ENCODE measurements at regions not wholly inside any gene's neighbourhood (a gene's known extent, or its start where the extent isn't known, plus 50 kb on each side); places are given as distances from the start of the nearest gene placed in this dataset.

DNA sequence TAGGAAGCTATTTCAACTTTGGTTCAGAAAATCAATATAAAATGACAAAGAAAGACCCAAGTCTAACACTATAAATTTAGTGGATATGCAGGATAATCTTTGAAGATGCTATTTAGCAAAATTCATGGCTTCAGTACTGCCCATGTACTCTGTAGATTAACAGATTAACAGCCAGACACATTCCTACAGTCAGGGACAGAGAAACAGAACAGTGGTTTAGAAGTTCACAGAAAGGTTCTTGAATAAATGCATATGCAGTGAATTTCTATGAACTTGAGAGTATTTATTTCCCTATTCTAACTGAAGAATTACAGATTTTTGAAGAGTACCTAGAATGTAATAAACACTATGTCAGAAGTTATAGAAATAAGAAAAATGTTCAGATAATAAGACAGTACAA, 222.8 kb downstream of the KLF12 start:
- no peaks in the 10 kb centered on the region for H3K27me3 ChIP-seq (ENCODE audit: insufficient read depth, low read depth, low read length)
- H3K9me3 ChIP-seq (ENCODE audit: low read length): no peaks in the 10 kb centered on the region
- H3K79me2 ChIP-seq (replicated peaks; ENCODE audit: insufficient read depth, low read length): no peaks in the 10 kb centered on the region
- H3K36me3 ChIP-seq (ENCODE audit: insufficient read depth, low read length): no peaks in the 10 kb centered on the region
- H3F3A ChIP-seq (ENCODE audit: insufficient read depth, low read length, poor library complexity, severe bottlenecking): no peaks in the 10 kb centered on the region
- TF ChIP-seq SMC3 (conservative IDR thresholded peaks at IDR 0.05; ENCODE audit: poor library complexity): no peak
- TF ChIP-seq MXI1 (conservative IDR thresholded peaks at IDR 0.05; ENCODE audit: poor library complexity, severe bottlenecking): no peak
- no peak for TF ChIP-seq EP300 (conservative IDR thresholded peaks at IDR 0.05; ENCODE audit: poor library complexity, severe bottlenecking)
- TF ChIP-seq RAD21 (conservative IDR thresholded peaks at IDR 0.05): no peak
- TF ChIP-seq, protein P1, sequence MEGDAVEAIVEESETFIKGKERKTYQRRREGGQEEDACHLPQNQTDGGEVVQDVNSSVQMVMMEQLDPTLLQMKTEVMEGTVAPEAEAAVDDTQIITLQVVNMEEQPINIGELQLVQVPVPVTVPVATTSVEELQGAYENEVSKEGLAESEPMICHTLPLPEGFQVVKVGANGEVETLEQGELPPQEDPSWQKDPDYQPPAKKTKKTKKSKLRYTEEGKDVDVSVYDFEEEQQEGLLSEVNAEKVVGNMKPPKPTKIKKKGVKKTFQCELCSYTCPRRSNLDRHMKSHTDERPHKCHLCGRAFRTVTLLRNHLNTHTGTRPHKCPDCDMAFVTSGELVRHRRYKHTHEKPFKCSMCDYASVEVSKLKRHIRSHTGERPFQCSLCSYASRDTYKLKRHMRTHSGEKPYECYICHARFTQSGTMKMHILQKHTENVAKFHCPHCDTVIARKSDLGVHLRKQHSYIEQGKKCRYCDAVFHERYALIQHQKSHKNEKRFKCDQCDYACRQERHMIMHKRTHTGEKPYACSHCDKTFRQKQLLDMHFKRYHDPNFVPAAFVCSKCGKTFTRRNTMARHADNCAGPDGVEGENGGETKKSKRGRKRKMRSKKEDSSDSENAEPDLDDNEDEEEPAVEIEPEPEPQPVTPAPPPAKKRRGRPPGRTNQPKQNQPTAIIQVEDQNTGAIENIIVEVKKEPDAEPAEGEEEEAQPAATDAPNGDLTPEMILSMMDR (IDR thresholded peaks at IDR 0.05; ENCODE audit: poor library complexity, severe bottlenecking): no peak
- no peak for TF ChIP-seq TAF1 (IDR thresholded peaks at IDR 0.05; ENCODE audit: low read depth)
- no peak overlapping the region for H3K27ac ChIP-seq (ENCODE audit: low read length)
- H3K4me2 ChIP-seq (ENCODE audit: low read length): no peak overlapping the region
- no peaks in the 10 kb centered on the region for H4K20me1 ChIP-seq (ENCODE audit: insufficient read depth)
- H3K9ac ChIP-seq (ENCODE audit: low read length): no peak overlapping the region
- H2AFZ ChIP-seq (ENCODE audit: low read depth, low read length): no peak overlapping the region
- H3K4me3 ChIP-seq (ENCODE audit: low read length): no peak overlapping the region
- no peaks in the 10 kb centered on the region for H3K9me2 ChIP-seq (ENCODE audit: insufficient read depth, low read length)

DNA sequence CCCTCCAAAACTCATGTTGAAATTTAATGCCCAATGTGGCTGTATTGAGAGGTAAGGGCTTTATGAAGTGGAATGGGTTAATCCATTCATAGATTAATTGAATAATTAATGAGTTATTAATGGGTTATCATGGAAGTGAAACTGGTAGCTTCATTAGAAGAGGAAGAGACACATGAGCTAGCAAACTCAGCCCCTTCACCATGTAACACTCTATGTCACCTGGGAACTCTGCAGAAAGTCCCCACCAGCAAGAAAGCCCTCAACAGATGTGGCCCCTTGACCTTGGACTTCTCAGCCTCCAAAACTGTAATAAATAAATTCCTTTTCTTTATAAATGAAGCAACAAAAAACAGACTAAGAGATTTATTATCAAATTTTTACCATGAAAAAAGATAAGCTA, 223.5 kb downstream of the KLF12 start:
- Histone ChIP-seq H4K20me1 (ENCODE audit: insufficient read depth) (no peaks in the 10 kb centered on the region), H3F3A (ENCODE audit: insufficient read depth, low read length, poor library complexity, severe bottlenecking) (no peaks in the 10 kb centered on the region), H3K9me3 (ENCODE audit: low read length) (no peaks in the 10 kb centered on the region), H3K27ac (ENCODE audit: low read length) (no peak overlapping the region), H3K9me2 (ENCODE audit: insufficient read depth, low read length) (no peaks in the 10 kb centered on the region), H3K4me3 (ENCODE audit: low read length) (no peak overlapping the region), H3K79me2 (replicated peaks; ENCODE audit: insufficient read depth, low read length) (no peaks in the 10 kb centered on the region), H3K36me3 (ENCODE audit: insufficient read depth, low read length) (no peaks in the 10 kb centered on the region), H3K9ac (ENCODE audit: low read length) (no peak overlapping the region), H2AFZ (ENCODE audit: low read depth, low read length) (no peak overlapping the region), H3K27me3 (ENCODE audit: insufficient read depth, low read depth, low read length) (no peaks in the 10 kb centered on the region), H3K4me2 (ENCODE audit: low read length) (no peak overlapping the region)
- TF ChIP-seq, protein P1 (IDR thresholded peaks at IDR 0.05; ENCODE audit: poor library complexity, severe bottlenecking): no peak
- TF ChIP-seq EZH2 (IDR thresholded peaks at IDR 0.05; ENCODE audit: borderline replicate concordance, insufficient read depth, low read length, poor library complexity, severe bottlenecking) (no peak), MXI1 (conservative IDR thresholded peaks at IDR 0.05; ENCODE audit: poor library complexity, severe bottlenecking) (no peak), EP300 (conservative IDR thresholded peaks at IDR 0.05; ENCODE audit: poor library complexity, severe bottlenecking) (no peak), TAF1 (IDR thresholded peaks at IDR 0.05; ENCODE audit: low read depth) (no peak), RAD21 (conservative IDR thresholded peaks at IDR 0.05) (no peak)
- TF ChIP-seq, protein P2, sequence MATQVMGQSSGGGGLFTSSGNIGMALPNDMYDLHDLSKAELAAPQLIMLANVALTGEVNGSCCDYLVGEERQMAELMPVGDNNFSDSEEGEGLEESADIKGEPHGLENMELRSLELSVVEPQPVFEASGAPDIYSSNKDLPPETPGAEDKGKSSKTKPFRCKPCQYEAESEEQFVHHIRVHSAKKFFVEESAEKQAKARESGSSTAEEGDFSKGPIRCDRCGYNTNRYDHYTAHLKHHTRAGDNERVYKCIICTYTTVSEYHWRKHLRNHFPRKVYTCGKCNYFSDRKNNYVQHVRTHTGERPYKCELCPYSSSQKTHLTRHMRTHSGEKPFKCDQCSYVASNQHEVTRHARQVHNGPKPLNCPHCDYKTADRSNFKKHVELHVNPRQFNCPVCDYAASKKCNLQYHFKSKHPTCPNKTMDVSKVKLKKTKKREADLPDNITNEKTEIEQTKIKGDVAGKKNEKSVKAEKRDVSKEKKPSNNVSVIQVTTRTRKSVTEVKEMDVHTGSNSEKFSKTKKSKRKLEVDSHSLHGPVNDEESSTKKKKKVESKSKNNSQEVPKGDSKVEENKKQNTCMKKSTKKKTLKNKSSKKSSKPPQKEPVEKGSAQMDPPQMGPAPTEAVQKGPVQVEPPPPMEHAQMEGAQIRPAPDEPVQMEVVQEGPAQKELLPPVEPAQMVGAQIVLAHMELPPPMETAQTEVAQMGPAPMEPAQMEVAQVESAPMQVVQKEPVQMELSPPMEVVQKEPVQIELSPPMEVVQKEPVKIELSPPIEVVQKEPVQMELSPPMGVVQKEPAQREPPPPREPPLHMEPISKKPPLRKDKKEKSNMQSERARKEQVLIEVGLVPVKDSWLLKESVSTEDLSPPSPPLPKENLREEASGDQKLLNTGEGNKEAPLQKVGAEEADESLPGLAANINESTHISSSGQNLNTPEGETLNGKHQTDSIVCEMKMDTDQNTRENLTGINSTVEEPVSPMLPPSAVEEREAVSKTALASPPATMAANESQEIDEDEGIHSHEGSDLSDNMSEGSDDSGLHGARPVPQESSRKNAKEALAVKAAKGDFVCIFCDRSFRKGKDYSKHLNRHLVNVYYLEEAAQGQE (IDR thresholded peaks at IDR 0.05; ENCODE audit: borderline replicate concordance): no peak

All from neural cell (in vitro differentiated cells).